HepG2 (cell line): ENCODE measurements at regions not wholly inside any gene's neighbourhood (a gene's known extent, or its start where the extent isn't known, plus 50 kb on each side); places are given as distances from the start of the nearest gene placed in this dataset.

Experiments
- EZH2 ChIP-seq: conservative IDR thresholded peaks from 2 replicates; pipeline ENCODE4 v1.6.1; 2012; ENCODE audit warnings: mild to moderate bottlenecking, low read depth, low read length, moderate library complexity
- HCFC1 ChIP-seq: fragments of 150-350 bp; IDR thresholded peaks from 2 replicates; pipeline ENCODE4 v1.6.1; 2014; ENCODE audit warnings: low read depth, low read length
- HDAC6 ChIP-seq: fragments of 200-600 bp; sonication (generic); IDR thresholded peaks from 2 replicates; pipeline ENCODE4 v1.7.0; 2017; ENCODE audit warnings: mild to moderate bottlenecking, antibody characterized with exemption, low read length, low read depth
- HMGXB4 ChIP-seq, 2 experiments: sonication (generic) in 1 of 2; formaldehyde crosslinking in 1 of 2; IDR thresholded peaks; 2 replicates each; pipeline versions ENCODE4 v1.4.0 to v1.6.1; 2018 to 2020; ENCODE audit warnings: missing genetic modification reagents in 2 of 2, borderline replicate concordance in 1 of 2, low read depth in 1 of 2, mild to moderate bottlenecking in 1 of 2, missing biosample characterization in 1 of 2
- NFIB ChIP-seq: sonication (generic); formaldehyde crosslinking; IDR thresholded peaks from 2 replicates; pipeline ENCODE4 v1.9.0; 2021; ENCODE audit warnings: missing genetic modification reagents, mild to moderate bottlenecking, borderline replicate concordance
- NFYC ChIP-seq: IDR thresholded peaks from 2 replicates; pipeline ENCODE4 v1.6.1; 2016; ENCODE audit warnings: missing genetic modification reagents, missing compliant biosample characterization
- POLR2AphosphoS5 ChIP-seq: IDR thresholded peaks from 2 replicates; pipeline ENCODE4 v1.6.1; 2012; ENCODE audit warnings: low read depth, low read length
- RAD21 ChIP-seq: fragments of 450-650 bp; formaldehyde crosslinking; IDR thresholded peaks from 2 replicates; pipeline ENCODE4 v1.5.0; 2020; ENCODE audit warnings: mild to moderate bottlenecking
- ZMAT5 ChIP-seq: sonication (generic); formaldehyde crosslinking; IDR thresholded peaks from 2 replicates; pipeline ENCODE4 v1.5.0; 2020; ENCODE audit warnings: mild to moderate bottlenecking, low read depth, missing genetic modification reagents, borderline replicate concordance
- ZNF274 ChIP-seq: sonication (generic); formaldehyde crosslinking; IDR thresholded peaks from 2 replicates; pipeline ENCODE4 v1.5.1; 2020; ENCODE audit warnings: mild to moderate bottlenecking, missing genetic modification reagents
- ZNF468 ChIP-seq: sonication (generic); formaldehyde crosslinking; IDR thresholded peaks from 2 replicates; pipeline ENCODE4 v1.8.0; 2022; ENCODE audit warnings: mild to moderate bottlenecking, moderate library complexity, missing genetic modification reagents
- ZNF567 ChIP-seq: sonication (generic); formaldehyde crosslinking; IDR thresholded peaks from 2 replicates; pipeline ENCODE4 v1.8.1; 2023; ENCODE audit warnings: mild to moderate bottlenecking, missing genetic modification reagents, borderline replicate concordance

DNA sequence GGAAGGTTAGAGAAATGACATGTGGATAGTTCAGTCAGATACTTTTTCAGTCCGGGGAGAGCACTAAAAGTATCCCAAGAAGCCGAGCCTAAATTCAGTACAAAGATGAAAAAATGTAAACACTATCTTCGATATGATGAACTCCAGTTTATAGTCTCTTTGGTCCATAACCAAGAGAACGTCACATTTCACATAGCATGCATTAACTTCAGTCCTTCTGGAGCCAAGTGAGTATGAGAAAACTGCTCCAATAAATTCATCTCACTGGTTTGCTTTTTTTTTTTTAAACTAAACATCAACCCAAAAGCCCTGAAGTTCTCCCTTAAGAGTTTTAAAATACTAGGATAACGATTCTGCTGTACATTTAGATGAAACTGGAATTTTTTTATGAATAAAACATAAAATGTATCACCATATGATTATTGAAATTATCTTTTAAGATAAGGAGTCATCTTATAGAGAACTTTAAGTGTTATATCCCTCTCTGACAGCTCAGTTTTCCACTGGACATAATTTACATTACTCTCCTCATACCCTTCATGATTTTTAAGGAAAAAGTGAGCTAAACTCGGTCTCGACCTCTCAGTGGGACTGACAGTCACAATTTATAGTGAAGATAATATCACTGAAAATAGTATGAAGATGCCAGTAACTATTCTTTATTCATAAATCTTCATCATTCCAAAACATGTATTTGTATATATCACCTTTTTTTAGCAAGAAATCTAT, 841.5 kb upstream of the FLRT2 start:
- no peak for TF ChIP-seq NFYC (CRISPR knock-in tag)
- TF ChIP-seq ZNF567 (CRISPR knock-in tag): no peak
- no peak for TF ChIP-seq POLR2AphosphoS5
- TF ChIP-seq ZNF468 (CRISPR knock-in tag): no peak
- no peak for TF ChIP-seq HDAC6
- TF ChIP-seq EZH2: no peak
- TF ChIP-seq NFIB (CRISPR knock-in tag): no peak
- no peak for TF ChIP-seq ZMAT5 (CRISPR knock-in tag)
- TF ChIP-seq ZNF274 (CRISPR knock-in tag): no peak
- no peak for TF ChIP-seq HMGXB4 (CRISPR knock-in tag; IDR thresholded peaks at IDR 0.05; ENCODE audit: borderline replicate concordance in 1 of 2, low read depth in 1 of 2)
- TF ChIP-seq RAD21 (CRISPR knock-in tag): no peak
- TF ChIP-seq HCFC1: no peak
